Osteocyte (in vitro differentiated cells): ENCODE measurements at regions not wholly inside any gene's neighbourhood (a gene's known extent, or its start where the extent isn't known, plus 50 kb on each side); places are given as distances from the start of the nearest gene placed in this dataset.

Source experiments
- DNase-seq: peaks from one replicate; pipeline ENCODE4 v3.0.0; 2021; ENCODE audit warnings: mixed read lengths; ENCODE audit not compliant: unreplicated experiment; ENCODE audit errors: extremely low spot score
- H3K27ac Mint-ChIP-seq: one replicate; pipeline ENCODE4 v1.8.0; 2021; ENCODE audit warnings: mild to moderate bottlenecking, mixed read lengths; ENCODE audit not compliant: unreplicated experiment
- H3K27me3 Mint-ChIP-seq: one replicate; pipeline ENCODE4 v1.8.0; 2021; ENCODE audit warnings: mixed read lengths; ENCODE audit not compliant: unreplicated experiment
- H3K36me3 Mint-ChIP-seq: one replicate; pipeline ENCODE4 v1.8.0; 2021; ENCODE audit warnings: mixed read lengths; ENCODE audit not compliant: unreplicated experiment
- H3K4me1 Mint-ChIP-seq: one replicate; pipeline ENCODE4 v1.8.0; 2021; ENCODE audit warnings: mixed read lengths; ENCODE audit not compliant: unreplicated experiment
- H3K4me3 Mint-ChIP-seq: one replicate; pipeline ENCODE4 v1.8.0; 2021; ENCODE audit warnings: mild to moderate bottlenecking, moderate library complexity, mixed read lengths; ENCODE audit not compliant: unreplicated experiment
- H3K9me3 Mint-ChIP-seq: one replicate; pipeline ENCODE4 v1.8.0; 2021; ENCODE audit warnings: mixed read lengths; ENCODE audit not compliant: unreplicated experiment
- CTCF ChIP-seq: fragments of 200-600 bp; sonication (generic); IDR thresholded peaks from 2 replicates; pipeline ENCODE4 v1.5.0; 2021; ENCODE audit warnings: antibody characterized with exemption, mild to moderate bottlenecking, moderate library complexity

GRCh38 chr18:41390309-41390708 is 564.7 kb upstream of the PIK3C3 start:
- H3K27me3 Mint-ChIP-seq, result peaks cover 15% of the 10 kb centered on the region
- TF ChIP-seq CTCF, result no peak
- no peak overlapping the region for H3K27ac Mint-ChIP-seq
- H3K4me3 Mint-ChIP-seq, result no peak overlapping the region
- H3K9me3 Mint-ChIP-seq, result no peaks in the 10 kb centered on the region
- peaks cover 16% of the 10 kb centered on the region for H3K4me1 Mint-ChIP-seq
- no peaks in the 10 kb centered on the region for H3K36me3 Mint-ChIP-seq
- no peak for DNase-seq

DNA sequence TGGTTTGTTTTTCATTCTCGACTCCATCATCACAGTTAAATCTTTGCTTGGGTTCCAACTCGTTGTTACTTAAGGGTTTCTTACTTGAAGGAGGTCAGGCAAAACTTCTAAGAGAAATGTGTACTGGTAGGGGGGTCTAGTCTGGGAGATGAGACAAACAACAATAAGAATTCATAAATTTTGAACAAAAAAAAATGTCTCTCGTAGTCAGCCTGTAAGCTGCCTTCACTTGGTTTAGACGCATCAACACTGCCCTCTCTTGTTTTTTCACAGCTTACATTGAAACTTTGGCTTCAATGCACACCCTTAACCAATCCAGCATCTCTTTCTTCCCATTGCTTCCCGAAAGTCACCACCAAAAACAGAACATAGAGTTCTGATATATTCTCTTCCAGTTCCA is 576.4 kb upstream of the PIK3C3 start:
- Mint-ChIP-seq H3K36me3 (no peaks in the 10 kb centered on the region), H3K27ac (no peak overlapping the region), H3K4me1 (peaks cover 2% of the 10 kb centered on the region), H3K4me3 (no peak overlapping the region), H3K9me3 (no peaks in the 10 kb centered on the region), H3K27me3 (no peaks in the 10 kb centered on the region)
- DNase-seq, result no peak
- TF ChIP-seq CTCF, result peak; percentile 60

DNA sequence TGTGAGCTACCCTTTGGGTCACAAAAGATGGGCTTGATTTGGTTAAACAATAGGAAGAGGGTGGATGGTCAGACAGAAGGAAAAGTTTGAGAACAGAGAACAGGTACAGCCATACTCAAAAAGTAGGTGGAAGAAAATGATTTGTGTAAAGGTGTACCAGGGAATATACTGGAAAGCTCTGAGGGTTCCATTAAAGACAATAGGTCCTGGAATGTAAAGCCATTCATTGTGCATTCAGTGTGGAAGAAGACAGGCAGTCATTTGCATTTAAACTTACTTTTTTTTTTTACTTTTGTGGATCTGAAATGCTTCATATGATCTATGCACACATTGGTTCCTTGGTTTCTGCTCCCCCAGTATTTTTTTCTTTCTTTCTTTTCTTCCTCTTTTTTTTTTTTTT is 581.4 kb upstream of the PIK3C3 start:
- Mint-ChIP-seq H3K27me3 (no peaks in the 10 kb centered on the region), H3K9me3 (no peaks in the 10 kb centered on the region), H3K27ac (no peak overlapping the region), H3K4me3 (no peak overlapping the region), H3K4me1 (peaks cover 2% of the 10 kb centered on the region), H3K36me3 (peaks cover 2% of the 10 kb centered on the region)
- DNase-seq, result no peak
- TF ChIP-seq CTCF, result no peak

- Mint-ChIP-seq H3K4me1 (no peaks in the 10 kb centered on the region), H3K9me3 (no peaks in the 10 kb centered on the region), H3K27me3 (no peaks in the 10 kb centered on the region), H3K4me3 (no peak overlapping the region), H3K36me3 (peaks cover 2% of the 10 kb centered on the region), H3K27ac (no peak overlapping the region)
- DNase-seq, result no peak
- no peak for TF ChIP-seq CTCF
Observed at GRCh38 chr18:41372046-41372665, 582.9 kb upstream of the PIK3C3 start.

DNA sequence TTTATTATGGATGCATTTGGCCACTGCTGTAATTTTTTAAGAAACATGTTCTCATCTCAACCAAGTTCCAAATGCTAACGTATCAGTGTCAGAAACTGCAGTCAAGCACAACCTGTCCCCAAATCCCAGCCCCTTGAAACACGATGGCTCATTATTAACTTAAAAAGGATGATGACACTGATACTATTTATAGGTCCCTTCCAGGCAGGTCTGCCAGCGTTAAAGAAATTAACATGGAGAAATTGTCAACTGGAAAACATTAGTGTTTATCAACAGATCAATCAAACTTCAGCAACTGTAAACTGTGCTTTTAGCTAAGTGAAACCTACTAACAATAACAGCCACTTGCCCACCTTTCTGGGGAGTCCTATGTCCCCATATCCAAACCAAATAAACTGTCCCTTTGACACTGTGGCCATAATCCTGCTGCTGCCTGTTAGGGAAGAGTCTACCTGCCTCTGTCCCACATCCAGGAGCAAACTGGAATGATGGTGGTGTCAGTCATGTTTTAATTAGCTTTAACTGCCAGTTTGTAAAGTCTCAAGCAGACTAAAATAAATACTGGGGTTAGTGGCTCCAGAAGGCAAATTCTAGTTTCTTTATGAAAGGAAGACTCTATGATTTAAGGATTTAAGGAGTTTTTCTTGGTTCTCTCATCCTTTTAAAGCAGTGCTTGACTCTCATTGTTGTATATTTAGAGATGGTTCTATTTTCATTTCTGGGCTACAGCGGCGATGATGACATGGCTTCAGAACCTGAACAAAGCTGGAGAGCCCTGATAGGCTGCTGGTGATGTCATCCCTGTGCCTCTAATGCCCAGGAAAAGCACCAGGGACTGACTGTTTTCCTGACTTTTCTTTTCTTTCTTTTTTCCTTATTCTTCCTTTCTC is 583.6 kb upstream of the PIK3C3 start:
- Mint-ChIP-seq H3K36me3 (peaks cover 2% of the 10 kb centered on the region), H3K27ac (no peak overlapping the region), H3K4me1 (no peaks in the 10 kb centered on the region), H3K27me3 (no peaks in the 10 kb centered on the region), H3K4me3 (no peak overlapping the region), H3K9me3 (no peaks in the 10 kb centered on the region)
- TF ChIP-seq CTCF, result no peak
- DNase-seq, result no peak
